ENCODE measurements at regions not wholly inside any gene's neighbourhood (a gene's known extent, or its start where the extent isn't known, plus 50 kb on each side); places are given as distances from the start of the nearest gene placed in this dataset.

GRCh38 chr6:122187186-122187585, 212.3 kb upstream of the HSF2 start:
- TF ChIP-seq CTCF (IDR thresholded peaks at IDR 0.05) (no peak), EP300 (IDR thresholded peaks at IDR 0.05) (no peak)

Data from gastroesophageal sphincter (tissue), 3 donors.